SK-N-MC (cell line): ENCODE measurements at regions not wholly inside any gene's neighbourhood (a gene's known extent, or its start where the extent isn't known, plus 50 kb on each side); places are given as distances from the start of the nearest gene placed in this dataset.

ENCODE experiments used
- EZH2 ChIP-seq: fragments of 200-600 bp; sonication (generic); IDR thresholded peaks from one replicate; pipeline ENCODE4 v1.6.1; 2017; ENCODE audit warnings: antibody characterized with exemption
- FOXP2 ChIP-seq: optimal IDR thresholded peaks from 2 replicates; pipeline ENCODE3; 2011; ENCODE audit warnings: mild to moderate bottlenecking, moderate library complexity; ENCODE audit not compliant: insufficient read depth; ENCODE audit errors: extremely low read length, control extremely low read depth

GRCh38 chr2:144225076-144225475 lies 294.8 kb downstream of the ZEB2 start:
- no peak for TF ChIP-seq EZH2
- no peak for TF ChIP-seq FOXP2
